Panc1 (cell line): ENCODE measurements at regions not wholly inside any gene's neighbourhood (a gene's known extent, or its start where the extent isn't known, plus 50 kb on each side); places are given as distances from the start of the nearest gene placed in this dataset.

ENCODE experiments used
- ATAC-seq: fragments of 200-7000 bp; cut with Tn5 transposase; 2 replicates; pipeline ENCODE4 v1.9.1; 2020; ENCODE audit warnings: mild to moderate bottlenecking, moderate library complexity
- BruUV-seq: library from RNA; stranded (reverse); fragments of 400-500 nt; replicated peaks from 2 replicates; lab custom pipeline; 2021; lab: Mats Ljungman, UMichigan
- CTCF ChIA-PET: fragments of 300-600 bp; sonication (Branson Sonifier 250); formaldehyde crosslinking; loops from one replicate; lab custom pipeline; 2022; ENCODE audit warnings: antibody characterized with exemption; lab: Charles Lee
- POLR2A ChIA-PET: fragments of 300-600 bp; sonication (Branson Sonifier 250); formaldehyde crosslinking; loops from one replicate; lab custom pipeline; 2022; ENCODE audit warnings: antibody characterized with exemption; lab: Charles Lee
- DNase-seq: peaks from one replicate; pipeline ENCODE4 v3.0.0-alpha.2; 2010; ENCODE audit warnings: low read depth, low spot score
- H3K27ac ChIP-seq: 2 replicates; pipeline ENCODE4 v1.5.1; 2011; ENCODE audit warnings: mild to moderate bottlenecking, low read length, inconsistent platforms
- H3K27me3 ChIP-seq: fragments of 200-500 bp; sonication (Bioruptor generic); 2 replicates; pipeline ENCODE4 v1.6.0; 2014; ENCODE audit warnings: low read length, inconsistent platforms; ENCODE audit not compliant: control insufficient read depth, insufficient read depth
- H3K36me3 ChIP-seq: fragments of 200-500 bp; sonication (Bioruptor generic); 2 replicates; pipeline ENCODE4 v1.5.1; 2014; ENCODE audit warnings: inconsistent platforms, mild to moderate bottlenecking, low read length, moderate library complexity; ENCODE audit not compliant: control insufficient read depth, insufficient read depth
- H3K4me1 ChIP-seq: 2 replicates; pipeline ENCODE4 v1.5.1; 2011; ENCODE audit warnings: inconsistent platforms, mild to moderate bottlenecking, low read length, moderate library complexity; ENCODE audit not compliant: control insufficient read depth, insufficient read depth
- H3K4me3 ChIP-seq, 2 experiments: 2 replicates each; pipeline ENCODE4 v1.5.1; 2011 to 2012; ENCODE audit warnings: low read depth in 2 of 2, low read length in 2 of 2, mild to moderate bottlenecking in 2 of 2, inconsistent platforms in 1 of 2, moderate library complexity in 1 of 2
- H3K9me3 ChIP-seq: fragments of 200-500 bp; sonication (Bioruptor generic); 2 replicates; pipeline ENCODE4 v1.5.1; 2014; ENCODE audit warnings: low read depth, mild to moderate bottlenecking, inconsistent platforms, low read length, moderate library complexity; ENCODE audit not compliant: control insufficient read depth, insufficient read depth
- CTCF ChIP-seq: fragments of 450-650 bp; IDR thresholded peaks from 2 replicates; pipeline ENCODE4 v1.5.1; 2017; ENCODE audit warnings: mild to moderate bottlenecking
- POLR2AphosphoS5 ChIP-seq: IDR thresholded peaks from 2 replicates; pipeline ENCODE4 v1.6.1; 2012; ENCODE audit warnings: mild to moderate bottlenecking, low read depth, low read length, moderate library complexity
- REST ChIP-seq, 2 experiments: IDR thresholded peaks; 2 replicates each; pipeline ENCODE4 v1.6.1; 2011 to 2012; ENCODE audit warnings: low read depth in 2 of 2, control low read depth in 1 of 2, low read length in 1 of 2, mild to moderate bottlenecking in 1 of 2, moderate library complexity in 1 of 2; ENCODE audit not compliant: insufficient read depth in 1 of 2
- SIN3A ChIP-seq: IDR thresholded peaks from 2 replicates; pipeline ENCODE4 v1.6.1; 2012; ENCODE audit warnings: low read depth, mild to moderate bottlenecking, low read length, moderate library complexity, borderline replicate concordance; ENCODE audit not compliant: insufficient read depth
- TCF7L2 ChIP-seq: IDR thresholded peaks from 2 replicates; pipeline ENCODE4 v1.6.1; 2011; ENCODE audit warnings: mild to moderate bottlenecking, low read depth, low read length, inconsistent platforms
- in situ Hi-C: cut with HindIII; loops from 2 replicates; pipeline ENCODE4 v1.10.0; 2016; ENCODE audit warnings: low sequenced_read_pairs, low pct_unique_long_range_greater_than_20kb
- intact Hi-C: fragments of 100-400 bp; cut with micrococcal nuclease; formaldehyde crosslinking; loops from one replicate; pipeline ENCODE4 v1.10.0; 2022; ENCODE audit not compliant: unreplicated experiment

- CTCF ChIA-PET, result no interaction called here
- Histone ChIP-seq H3K27me3 (0 out of 2 replicates have a peak, but pooled peaks cover 2% of the 10 kb centered on the region), H3K27ac (no peak overlapping the region), H3K36me3 (no peaks in the 10 kb centered on the region), H3K4me3 (no peak overlapping the region), H3K4me1 (no peaks in the 10 kb centered on the region), H3K9me3 (no peaks in the 10 kb centered on the region)
- intact Hi-C loops (no loop called here), in situ Hi-C loops (no loop called here)
- no peak for DNase-seq
- no peak for TF ChIP-seq SIN3A
- POLR2A ChIA-PET, result no interaction called here
- BruUV-seq, result no TSS peak
- no peak for ATAC-seq
Measured at GRCh38 chr19:29044037-29044436, 168.9 kb downstream of the UQCRFS1 start.

- Histone ChIP-seq H3K27ac (no peak overlapping the region), H3K9me3 (no peaks in the 10 kb centered on the region), H3K4me1 (no peaks in the 10 kb centered on the region), H3K27me3 (0 out of 2 replicates have a peak, but pooled peaks cover 2% of the 10 kb centered on the region), H3K4me3 (no peak overlapping the region), H3K36me3 (no peaks in the 10 kb centered on the region)
- BruUV-seq, result no TSS peak
- TF ChIP-seq REST (IDR thresholded peaks at IDR 0.05; ENCODE audit: insufficient read depth in 1 of 2, low read depth in 2 of 2, low read length in 1 of 2), result no peak
- no peak for TF ChIP-seq TCF7L2
- no peak for TF ChIP-seq POLR2AphosphoS5
- TF ChIP-seq CTCF, result no peak
- TF ChIP-seq SIN3A, result no peak
- ATAC-seq (no peak), DNase-seq (no peak)
- intact Hi-C loops (no loop called here), in situ Hi-C loops (no loop called here)
- ChIA-PET CTCF (no interaction called here), POLR2A (no interaction called here)
Measured at GRCh38 chr19:29042450-29042849, 170.5 kb downstream of the UQCRFS1 start.

- ATAC-seq, result no peak
Measured at GRCh38 chr19:29040951-29041350, 172.0 kb downstream of the UQCRFS1 start.

More at GRCh38 chr19:29040951-29041350, 172.0 kb downstream of the UQCRFS1 start:
- BruUV-seq, result no TSS peak
- intact Hi-C loops (no loop called here), in situ Hi-C loops (no loop called here)
- Histone ChIP-seq H3K27ac (no peak overlapping the region), H3K27me3 (peaks cover 2% of the 10 kb centered on the region; the same call in 1 of the 2 replicates), H3K36me3 (no peaks in the 10 kb centered on the region), H3K9me3 (no peaks in the 10 kb centered on the region), H3K4me1 (no peaks in the 10 kb centered on the region), H3K4me3 (no peak overlapping the region)
- no peak for DNase-seq
- ChIA-PET CTCF (no interaction called here), POLR2A (no interaction called here)
- no peak for TF ChIP-seq POLR2AphosphoS5
- no peak for TF ChIP-seq TCF7L2
- no peak for TF ChIP-seq REST (IDR thresholded peaks at IDR 0.05; ENCODE audit: insufficient read depth in 1 of 2, low read depth in 2 of 2, low read length in 1 of 2)
- no peak for TF ChIP-seq SIN3A
- TF ChIP-seq CTCF, result no peak
